DOHH2 (cell line): ENCODE measurements at regions not wholly inside any gene's neighbourhood (a gene's known extent, or its start where the extent isn't known, plus 50 kb on each side); places are given as distances from the start of the nearest gene placed in this dataset.

Experiments
- H3F3A ChIP-seq: fragments of 200-600 bp; sonication (generic), shearing (Covaris generic); 2 replicates; pipeline ENCODE4 v1.6.0; 2016; ENCODE audit warnings: antibody characterized with exemption, mild to moderate bottlenecking; ENCODE audit not compliant: control insufficient read depth, insufficient read depth
- H3K27ac ChIP-seq: fragments of 200-600 bp; sonication (generic); 2 replicates; pipeline ENCODE4 v1.5.1; 2014; ENCODE audit warnings: low read depth, mild to moderate bottlenecking, low read length, moderate library complexity
- H3K27me3 ChIP-seq: fragments of 200-600 bp; sonication (generic); 2 replicates; pipeline ENCODE4 v1.6.1; 2014; ENCODE audit warnings: mild to moderate bottlenecking, low read length, mixed read lengths; ENCODE audit not compliant: control insufficient read depth
- H3K36me3 ChIP-seq: fragments of 200-600 bp; sonication (generic); 2 replicates; pipeline ENCODE4 v1.6.1; 2014; ENCODE audit warnings: mild to moderate bottlenecking, low read length, moderate library complexity, mixed read lengths; ENCODE audit not compliant: control insufficient read depth
- H3K4me1 ChIP-seq: fragments of 200-600 bp; sonication (generic); 2 replicates; pipeline ENCODE4 v1.6.1; 2014; ENCODE audit warnings: mild to moderate bottlenecking, low read length, mixed read lengths; ENCODE audit not compliant: control insufficient read depth
- H3K4me2 ChIP-seq: fragments of 200-600 bp; sonication (generic); 2 replicates; pipeline ENCODE4 v1.6.0; 2014; ENCODE audit warnings: mild to moderate bottlenecking, low read length, moderate library complexity
- H3K4me3 ChIP-seq: fragments of 200-600 bp; sonication (generic); 2 replicates; pipeline ENCODE4 v1.5.1; 2014; ENCODE audit warnings: mild to moderate bottlenecking, low read length, mixed read lengths
- H3K79me2 ChIP-seq: fragments of 200-600 bp; sonication (generic); 2 replicates; pipeline ENCODE4 v1.6.1; 2014; ENCODE audit warnings: mild to moderate bottlenecking, low read length, mixed read lengths; ENCODE audit not compliant: control insufficient read depth
- H3K9me2 ChIP-seq: fragments of 200-600 bp; sonication (generic); replicated peaks from 2 replicates; pipeline ENCODE4 v1.6.1; 2014; ENCODE audit warnings: mild to moderate bottlenecking, low read length, mixed read lengths; ENCODE audit not compliant: control insufficient read depth
- H3K9me3 ChIP-seq: fragments of 200-600 bp; sonication (generic); 2 replicates; pipeline ENCODE4 v1.6.1; 2014; ENCODE audit warnings: antibody characterized with exemption, low read length, mixed read lengths; ENCODE audit not compliant: control insufficient read depth, insufficient read depth
- H4K20me1 ChIP-seq: fragments of 200-600 bp; sonication (generic); 2 replicates; pipeline ENCODE4 v1.6.0; 2014; ENCODE audit warnings: low read depth, mild to moderate bottlenecking, antibody characterized with exemption, low read length, moderate library complexity; ENCODE audit not compliant: control insufficient read depth, insufficient read depth
- EZH2phosphoT487 ChIP-seq: fragments of 200-600 bp; sonication (generic); IDR thresholded peaks from 2 replicates; pipeline ENCODE4 v1.6.1; 2017; ENCODE audit warnings: borderline replicate concordance, mild to moderate bottlenecking, antibody characterized with exemption, low read length, moderate library complexity, mixed read lengths
- TF ChIP-seq, protein P1 (sequence below): fragments of 200-600 bp; sonication (generic); IDR thresholded peaks from one replicate; pipeline ENCODE4 v1.5.1; 2014; ENCODE audit warnings: antibody characterized with exemption, mild to moderate bottlenecking, low read depth, low read length; ENCODE audit not compliant: poor library complexity, severe bottlenecking

GRCh38 chr1:229042482-229042881, 228.4 kb upstream of the RAB4A start:
- H3K79me2 ChIP-seq, result no peaks in the 10 kb centered on the region
- no peaks in the 10 kb centered on the region for H3F3A ChIP-seq
- H3K27ac ChIP-seq, result no peak overlapping the region
- no peaks in the 10 kb centered on the region for H4K20me1 ChIP-seq
- no peaks in the 10 kb centered on the region for H3K9me2 ChIP-seq
- H3K4me2 ChIP-seq, result no peak overlapping the region
- peaks cover 10% of the 10 kb centered on the region for H3K27me3 ChIP-seq
- H3K4me1 ChIP-seq, result peaks cover 26% of the 10 kb centered on the region
- no peak overlapping the region for H3K4me3 ChIP-seq
- TF ChIP-seq, protein P1, sequence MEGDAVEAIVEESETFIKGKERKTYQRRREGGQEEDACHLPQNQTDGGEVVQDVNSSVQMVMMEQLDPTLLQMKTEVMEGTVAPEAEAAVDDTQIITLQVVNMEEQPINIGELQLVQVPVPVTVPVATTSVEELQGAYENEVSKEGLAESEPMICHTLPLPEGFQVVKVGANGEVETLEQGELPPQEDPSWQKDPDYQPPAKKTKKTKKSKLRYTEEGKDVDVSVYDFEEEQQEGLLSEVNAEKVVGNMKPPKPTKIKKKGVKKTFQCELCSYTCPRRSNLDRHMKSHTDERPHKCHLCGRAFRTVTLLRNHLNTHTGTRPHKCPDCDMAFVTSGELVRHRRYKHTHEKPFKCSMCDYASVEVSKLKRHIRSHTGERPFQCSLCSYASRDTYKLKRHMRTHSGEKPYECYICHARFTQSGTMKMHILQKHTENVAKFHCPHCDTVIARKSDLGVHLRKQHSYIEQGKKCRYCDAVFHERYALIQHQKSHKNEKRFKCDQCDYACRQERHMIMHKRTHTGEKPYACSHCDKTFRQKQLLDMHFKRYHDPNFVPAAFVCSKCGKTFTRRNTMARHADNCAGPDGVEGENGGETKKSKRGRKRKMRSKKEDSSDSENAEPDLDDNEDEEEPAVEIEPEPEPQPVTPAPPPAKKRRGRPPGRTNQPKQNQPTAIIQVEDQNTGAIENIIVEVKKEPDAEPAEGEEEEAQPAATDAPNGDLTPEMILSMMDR, result no peak
- TF ChIP-seq EZH2phosphoT487, result no peak
- no peaks in the 10 kb centered on the region for H3K9me3 ChIP-seq
- no peaks in the 10 kb centered on the region for H3K36me3 ChIP-seq

GRCh38 chr1:229043115-229043514, 227.8 kb upstream of the RAB4A start:
- H4K20me1 ChIP-seq, result no peaks in the 10 kb centered on the region
- peaks cover 21% of the 10 kb centered on the region for H3K4me1 ChIP-seq
- H3K9me2 ChIP-seq, result no peaks in the 10 kb centered on the region
- TF ChIP-seq EZH2phosphoT487, result no peak
- TF ChIP-seq, protein P1, result no peak
- no peaks in the 10 kb centered on the region for H3K79me2 ChIP-seq
- no peaks in the 10 kb centered on the region for H3K36me3 ChIP-seq
- no peak overlapping the region for H3K4me2 ChIP-seq
- H3K27me3 ChIP-seq, result peaks cover 10% of the 10 kb centered on the region
- H3K4me3 ChIP-seq, result no peak overlapping the region
- no peak overlapping the region for H3K27ac ChIP-seq
- H3K9me3 ChIP-seq, result no peaks in the 10 kb centered on the region
- H3F3A ChIP-seq, result no peaks in the 10 kb centered on the region

DNA sequence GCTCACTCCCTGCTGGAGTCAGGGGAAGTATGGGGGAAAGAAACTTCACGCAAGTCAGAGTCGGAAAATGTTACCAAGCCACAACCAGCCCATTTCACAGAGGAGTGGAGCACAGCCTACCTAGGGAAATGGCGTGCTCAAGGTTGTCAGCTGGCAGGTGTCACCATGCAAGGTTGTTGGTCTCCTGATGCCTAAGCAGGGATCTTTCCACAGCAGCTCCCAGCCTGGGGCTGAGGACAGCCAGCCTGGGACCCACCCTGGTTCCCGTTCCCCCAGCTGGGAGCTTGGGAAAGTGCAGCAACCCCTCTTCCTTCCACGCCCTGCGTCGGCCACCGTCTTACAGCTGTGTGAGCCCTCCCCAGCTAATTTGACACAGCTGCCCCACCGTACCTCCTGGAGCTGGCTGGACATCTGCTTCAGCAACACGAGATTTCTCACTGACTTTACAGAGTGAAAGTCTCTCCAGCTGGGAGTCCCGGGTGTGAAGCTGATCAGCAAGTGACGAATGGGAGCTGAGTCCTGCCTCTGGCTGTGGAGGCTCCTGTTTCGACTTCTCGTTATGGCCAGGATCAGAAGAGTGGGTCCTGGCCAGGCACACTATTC, 224.6 kb upstream of the RAB4A start:
- H3K4me2 ChIP-seq, result no peak overlapping the region
- no peaks in the 10 kb centered on the region for H4K20me1 ChIP-seq
- H3K27me3 ChIP-seq, result peaks cover 10% of the 10 kb centered on the region
- no peaks in the 10 kb centered on the region for H3K9me2 ChIP-seq
- TF ChIP-seq EZH2phosphoT487, result no peak
- TF ChIP-seq, protein P1, result no peak
- no peaks in the 10 kb centered on the region for H3K36me3 ChIP-seq
- H3K27ac ChIP-seq, result no peak overlapping the region
- H3K4me3 ChIP-seq, result no peak overlapping the region
- no peaks in the 10 kb centered on the region; the same call in 1 of the 2 replicates for H3K4me1 ChIP-seq
- no peaks in the 10 kb centered on the region for H3K79me2 ChIP-seq
- no peaks in the 10 kb centered on the region for H3K9me3 ChIP-seq
- no peaks in the 10 kb centered on the region for H3F3A ChIP-seq
